ENCODE measurements at regions not wholly inside any gene's neighbourhood (a gene's known extent, or its start where the extent isn't known, plus 50 kb on each side); places are given as distances from the start of the nearest gene placed in this dataset.
A peak's percentile ranks its signal among the peaks of the same experiment; 100 is the strongest.
"Not testable (repeated sequence)": the region's sequence is repeated elsewhere in the genome, so short reads cannot be mapped to it uniquely, and the experiment has no call there.

GRCh38 chr7:25069900-25070443, 55.1 kb downstream of the CYCS start:
- peak in 1 of 3 experiments; percentile 20 for DNase-seq (ENCODE audit: low read depth in 2 of 3, low spot score in 2 of 3)

- DNase-seq (ENCODE audit: low read depth in 2 of 3, low spot score in 2 of 3) = no peak
Observed at GRCh38 chr7:25068502-25069213, 56.4 kb downstream of the CYCS start.

GRCh38 chr7:25067726-25068501, 57.1 kb downstream of the CYCS start:
- DNase-seq (ENCODE audit: low read depth in 2 of 3, low spot score in 2 of 3) = no peak

- DNase-seq (ENCODE audit: low read depth in 2 of 3, low spot score in 2 of 3) = no peak
Observed at GRCh38 chr7:25066253-25066652, 58.8 kb downstream of the CYCS start.

GRCh38 chr7:25062380-25062779, 62.7 kb downstream of the CYCS start:
- no peak for DNase-seq (ENCODE audit: low read depth in 2 of 3, low spot score in 2 of 3)

GRCh38 chr7:25060487-25061055, 64.5 kb downstream of the CYCS start:
- DNase-seq (ENCODE audit: low read depth in 2 of 3, low spot score in 2 of 3) = no peak

- DNase-seq (ENCODE audit: low read depth in 2 of 3, low spot score in 2 of 3) = no peak
Observed at GRCh38 chr7:25059576-25059975, 65.5 kb downstream of the CYCS start.

- DNase-seq (ENCODE audit: low read depth in 2 of 3, low spot score in 2 of 3) = no peak
Observed at GRCh38 chr7:25056368-25056767, 68.7 kb downstream of the CYCS start.

- DNase-seq (ENCODE audit: low read depth in 2 of 3, low spot score in 2 of 3) = no peak
Observed at GRCh38 chr7:25055520-25056220, 69.4 kb downstream of the CYCS start.

- DNase-seq (ENCODE audit: low read depth in 2 of 3, low spot score in 2 of 3) = no peak
Observed at GRCh38 chr7:25054819-25055519, 70.1 kb downstream of the CYCS start.

GRCh38 chr7:25050223-25050622, 70.2 kb upstream of the OSBPL3 start:
- no peak for DNase-seq (ENCODE audit: low read depth in 2 of 3, low spot score in 2 of 3)

- DNase-seq (ENCODE audit: low read depth in 2 of 3, low spot score in 2 of 3) = no peak
Observed at GRCh38 chr7:25048444-25048834, 68.5 kb upstream of the OSBPL3 start.

GRCh38 chr7:25047571-25048443, 67.8 kb upstream of the OSBPL3 start:
- DNase-seq (ENCODE audit: low read depth in 2 of 3, low spot score in 2 of 3) = not testable (repeated sequence)

- no peak for DNase-seq (ENCODE audit: low read depth in 2 of 3, low spot score in 2 of 3)
Observed at GRCh38 chr7:25037325-25037724, 57.3 kb upstream of the OSBPL3 start.

GRCh38 chr7:25035274-25035673, 55.3 kb upstream of the OSBPL3 start:
- DNase-seq (ENCODE audit: low read depth in 2 of 3, low spot score in 2 of 3) = no peak

- no peak for DNase-seq (ENCODE audit: low read depth in 2 of 3, low spot score in 2 of 3)
Observed at GRCh38 chr7:25034136-25034535, 54.2 kb upstream of the OSBPL3 start.

GRCh38 chr7:25032774-25033743, 53.1 kb upstream of the OSBPL3 start:
- no peak for DNase-seq (ENCODE audit: low read depth in 2 of 3, low spot score in 2 of 3)

GRCh38 chr7:25031432-25031831, 51.5 kb upstream of the OSBPL3 start:
- no peak for DNase-seq (ENCODE audit: low read depth in 2 of 3, low spot score in 2 of 3)

- DNase-seq (ENCODE audit: low read depth in 2 of 3, low spot score in 2 of 3) = no peak
Observed at GRCh38 chr7:25031007-25031406, 51.0 kb upstream of the OSBPL3 start.
